Mammary epithelial cell (primary cell): ENCODE measurements at regions not wholly inside any gene's neighbourhood (a gene's known extent, or its start where the extent isn't known, plus 50 kb on each side); places are given as distances from the start of the nearest gene placed in this dataset.

Experiments used
- CTCF ChIP-seq, 2 donors: IDR thresholded peaks in 1 of 2; conservative IDR thresholded peaks in 1 of 2; 2 replicates each; pipeline ENCODE4 v1.5.1; 2011 to 2012; ENCODE audit warnings: inconsistent platforms in 2 of 2, low read length in 2 of 2, mild to moderate bottlenecking in 2 of 2, control low read depth in 1 of 2, low read depth in 1 of 2; ENCODE audit not compliant: insufficient read depth in 1 of 2; ENCODE audit errors: extremely low read depth in 1 of 2
- EZH2 ChIP-seq: IDR thresholded peaks from 2 replicates; pipeline ENCODE4 v1.6.1; 2012; ENCODE audit warnings: low read length, inconsistent platforms, borderline replicate concordance

- TF ChIP-seq CTCF (conservative IDR thresholded peaks at IDR 0.05 in 1 of 2, IDR thresholded peaks at IDR 0.05 in 1 of 2; ENCODE audit: extremely low read depth in 1 of 2, insufficient read depth in 1 of 2, low read depth in 1 of 2, low read length in 2 of 2): no peak
- TF ChIP-seq EZH2: no peak
Measured at GRCh38 chr1:73343947-73344346, 854.0 kb downstream of the LRRIQ3 start.
